Common myeloid progenitor, CD34-positive (primary cell): ENCODE measurements at regions not wholly inside any gene's neighbourhood (a gene's known extent, or its start where the extent isn't known, plus 50 kb on each side); places are given as distances from the start of the nearest gene placed in this dataset.

Experiments used
- CTCF ChIA-PET: fragments of 350-600 bp; sonication (Branson Sonifier 250); formaldehyde crosslinking; loops from one replicate; lab custom pipeline; 2021; ENCODE audit warnings: antibody characterized with exemption; lab: Charles Lee
- POLR2A ChIA-PET: fragments of 350-600 bp; sonication (Branson Sonifier 250); formaldehyde crosslinking; loops from one replicate; lab custom pipeline; 2021; ENCODE audit warnings: antibody characterized with exemption; lab: Charles Lee
- DNase-seq, 3 donors: peaks; one replicate each; pipeline versions ENCODE4 v3.0.0 to v3.0.0-alpha.2; 2013
- H3K27ac ChIP-seq, 2 experiments: 1 replicate in 1 of 2; 2 replicates in 1 of 2; pipeline ENCODE4 v1.7.0; 2013; ENCODE audit warnings: inconsistent platforms in 2 of 2, low read length in 2 of 2, mild to moderate bottlenecking in 2 of 2, low read depth in 1 of 2, moderate library complexity in 1 of 2; ENCODE audit not compliant: severe bottlenecking in 2 of 2, insufficient read depth in 1 of 2, poor library complexity in 1 of 2
- H3K27me3 ChIP-seq, 5 experiments: replicated peaks in 2 of 5; 1 replicate in 3 of 5; 2 replicates in 2 of 5; pipeline versions ENCODE4 v1.6.1 to v1.7.0; 2013; ENCODE audit warnings: low read length in 4 of 5, mild to moderate bottlenecking in 2 of 5, moderate library complexity in 2 of 5, inconsistent platforms in 1 of 5; ENCODE audit not compliant: insufficient read depth in 5 of 5, control insufficient read depth in 4 of 5
- H3K36me3 ChIP-seq, 4 experiments: 1 replicate in 2 of 4; 2 replicates in 2 of 4; pipeline versions ENCODE4 v1.6.1 to v1.7.0; 2013; ENCODE audit warnings: low read length in 3 of 4, control low read depth in 1 of 4, mild to moderate bottlenecking in 1 of 4; ENCODE audit not compliant: control insufficient read depth in 4 of 4, insufficient read depth in 4 of 4
- H3K4me1 ChIP-seq, 4 experiments: 1 replicate in 3 of 4; 2 replicates in 1 of 4; pipeline versions ENCODE4 v1.6.1 to v1.7.1; 2013; ENCODE audit warnings: low read length in 3 of 4, mild to moderate bottlenecking in 3 of 4, control low read depth in 1 of 4, inconsistent platforms in 1 of 4, moderate library complexity in 1 of 4; ENCODE audit not compliant: control insufficient read depth in 4 of 4, insufficient read depth in 4 of 4; ENCODE audit errors: control extremely low read depth in 1 of 4
- H3K4me3 ChIP-seq, 7 experiments: 1 replicate in 4 of 7; 2 replicates in 3 of 7; pipeline versions ENCODE4 v1.5.1 to v1.7.0; 2013; ENCODE audit warnings: mild to moderate bottlenecking in 7 of 7, low read length in 6 of 7, moderate library complexity in 6 of 7, inconsistent platforms in 2 of 7, low read depth in 2 of 7, control low read depth in 1 of 7; ENCODE audit not compliant: insufficient read depth in 4 of 7, control insufficient read depth in 1 of 7; ENCODE audit errors: extremely low read depth in 1 of 7
- H3K9me3 ChIP-seq, 5 experiments: 1 replicate in 4 of 5; 2 replicates in 1 of 5; pipeline versions ENCODE4 v1.6.1 to v1.7.1; 2013; ENCODE audit warnings: low read length in 4 of 5, mild to moderate bottlenecking in 2 of 5, inconsistent platforms in 1 of 5, low read depth in 1 of 5, moderate library complexity in 1 of 5; ENCODE audit not compliant: control insufficient read depth in 4 of 5, insufficient read depth in 2 of 5; ENCODE audit errors: control extremely low read depth in 1 of 5
- WGBS: methylation state at CpG from one replicate; pipeline ENCODE4 v1.1.5; 2013; ENCODE audit not compliant: insufficient coverage; 5-methylcytosine and 5-hydroxymethylcytosine counted together

DNA sequence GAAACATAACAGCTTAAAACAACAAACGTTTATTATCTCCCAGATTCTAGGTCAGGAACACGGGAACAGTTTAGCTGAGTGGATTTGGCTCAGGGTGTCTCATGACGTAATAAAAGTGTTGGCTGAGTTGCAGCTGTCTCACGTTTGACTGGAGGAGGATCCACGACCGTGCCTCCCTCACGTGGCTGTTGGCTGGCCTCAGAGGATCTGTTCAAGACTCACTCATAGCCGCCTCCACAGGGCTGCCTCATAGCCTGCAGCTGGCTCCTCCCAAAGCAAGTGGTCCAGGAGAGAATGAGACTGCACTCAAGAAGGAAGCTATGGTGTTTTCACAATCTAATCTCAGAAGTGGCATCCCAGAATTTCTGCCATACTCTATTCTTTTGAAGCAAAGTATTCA is 167.1 kb downstream of the RPRM start:
- no peak for DNase-seq
- Histone ChIP-seq H3K27me3 (no peaks in the 10 kb centered on the region), H3K4me3 (no peak overlapping the region), H3K27ac (no peak overlapping the region), H3K9me3 (peaks cover 0 to 1% (median 0%) of the 10 kb centered on the region in 5 experiments), H3K4me1 (no peaks in the 10 kb centered on the region), H3K36me3 (no peaks in the 10 kb centered on the region)
- ChIA-PET CTCF (no interaction called here), POLR2A (no interaction called here)
- WGBS: 77% methylated on average over 7 of the region's 8 CpGs

DNA sequence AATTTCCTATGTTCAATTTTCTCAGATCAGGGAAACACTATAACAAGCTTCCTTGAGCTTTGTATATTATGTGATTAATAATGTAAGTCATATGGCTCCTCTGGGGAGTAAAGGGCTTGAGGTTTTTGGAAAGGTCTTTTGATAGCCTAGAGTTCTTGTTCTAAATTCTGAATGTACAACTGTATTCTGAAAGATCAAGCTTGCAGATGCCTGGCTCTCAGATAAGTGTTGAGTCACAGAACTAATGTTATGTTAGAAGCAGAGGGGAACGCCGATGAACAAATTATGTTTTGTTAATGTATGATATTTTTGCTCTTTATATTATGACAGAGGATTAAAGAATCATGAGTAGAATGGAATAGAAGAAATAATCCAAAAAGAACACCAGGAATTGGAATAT is 170.1 kb downstream of the RPRM start:
- WGBS: 83% methylated on average over 2 of the region's 2 CpGs
- Histone ChIP-seq H3K27me3 (no peaks in the 10 kb centered on the region), H3K9me3 (no peaks in the 10 kb centered on the region), H3K4me1 (no peaks in the 10 kb centered on the region), H3K36me3 (no peaks in the 10 kb centered on the region), H3K27ac (no peak overlapping the region), H3K4me3 (no peak overlapping the region)
- CTCF ChIA-PET: no interaction called here
- POLR2A ChIA-PET: no interaction called here
- no peak for DNase-seq

GRCh38 chr2:153307223-153307622 is 171.3 kb downstream of the RPRM start:
- no peak for DNase-seq
- Histone ChIP-seq H3K27ac (no peak overlapping the region), H3K4me1 (no peaks in the 10 kb centered on the region), H3K27me3 (no peaks in the 10 kb centered on the region), H3K36me3 (no peaks in the 10 kb centered on the region), H3K9me3 (no peaks in the 10 kb centered on the region), H3K4me3 (no peak overlapping the region)
- POLR2A ChIA-PET: no interaction called here
- CTCF ChIA-PET: no interaction called here
- no CpG with 5 or more reads among the region's 3 CpGs for WGBS

DNA sequence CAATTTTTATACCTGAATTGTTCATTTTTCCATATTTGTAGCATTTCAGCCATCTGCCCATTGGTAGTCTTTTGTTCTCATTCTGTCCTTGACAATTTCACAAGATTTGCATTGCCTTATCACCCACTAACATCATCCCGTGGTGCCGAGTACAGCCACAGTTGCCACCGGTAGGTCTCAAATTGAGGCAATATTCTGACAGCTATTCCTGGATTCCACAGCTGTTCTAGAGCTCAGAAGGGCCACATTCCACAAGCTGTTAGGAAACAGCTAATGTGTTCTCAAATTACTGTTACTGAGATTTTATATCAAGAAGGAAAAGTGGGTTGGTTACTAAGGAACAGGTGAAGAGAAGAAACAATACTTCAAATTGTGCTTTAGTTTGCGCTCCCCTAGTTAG is 178.8 kb downstream of the RPRM start:
- no peak overlapping the region for H3K4me3 ChIP-seq
- no peaks in the 10 kb centered on the region for H3K27me3 ChIP-seq
- no peaks in the 10 kb centered on the region for H3K4me1 ChIP-seq
- WGBS: 88% methylated on average over 4 of the region's 4 CpGs
- ChIA-PET CTCF (no interaction called here), POLR2A (interaction anchor here (1.1 kb wide), 1 partner anchor 295 kb away, joined by 3 read pairs; no protein-coding TSS in a partner anchor)
- H3K9me3 ChIP-seq: no peaks in the 10 kb centered on the region
- no peak overlapping the region for H3K27ac ChIP-seq
- H3K36me3 ChIP-seq: no peaks in the 10 kb centered on the region
- DNase-seq: no peak

GRCh38 chr2:153299217-153299616 is 179.3 kb downstream of the RPRM start:
- Histone ChIP-seq H3K27ac (no peak overlapping the region), H3K36me3 (no peaks in the 10 kb centered on the region), H3K4me1 (no peaks in the 10 kb centered on the region), H3K9me3 (no peaks in the 10 kb centered on the region), H3K4me3 (no peak overlapping the region), H3K27me3 (no peaks in the 10 kb centered on the region)
- WGBS: 86% methylated on average over 2 of the region's 3 CpGs
- CTCF ChIA-PET: no interaction called here
- DNase-seq: no peak
- POLR2A ChIA-PET: no interaction called here

DNA sequence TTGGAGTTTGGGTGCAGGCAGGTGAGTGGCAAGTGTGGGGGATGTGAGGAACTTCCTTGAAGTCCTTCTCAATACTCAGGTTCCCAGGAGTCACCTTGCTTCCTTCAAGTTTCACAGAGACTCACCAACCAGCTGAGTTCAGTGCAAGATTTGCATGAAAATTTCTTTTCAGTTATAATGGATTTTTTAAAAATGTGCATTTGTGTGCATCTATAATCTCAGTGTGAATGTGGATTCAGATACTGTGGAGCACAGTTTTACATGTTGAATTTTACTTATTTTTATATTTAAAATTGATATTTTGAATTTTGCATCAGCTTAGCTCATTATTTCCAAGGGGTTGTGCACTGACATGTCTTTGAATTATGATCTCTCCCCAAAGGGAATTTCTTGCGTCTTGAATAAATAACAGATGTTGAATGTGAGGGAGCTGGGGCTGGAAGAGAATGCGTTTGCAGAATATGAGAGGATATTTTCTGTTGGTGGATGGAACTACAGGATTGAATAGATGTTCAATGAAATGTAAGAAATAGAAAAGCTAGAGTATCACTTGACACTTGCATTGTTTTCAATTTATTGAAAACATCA is 184.3 kb downstream of the RPRM start:
- no peak for DNase-seq
- Histone ChIP-seq H3K4me3 (no peak overlapping the region), H3K4me1 (no peaks in the 10 kb centered on the region), H3K36me3 (no peaks in the 10 kb centered on the region), H3K27ac (no peak overlapping the region), H3K9me3 (no peaks in the 10 kb centered on the region), H3K27me3 (no peaks in the 10 kb centered on the region)
- ChIA-PET CTCF (interaction anchor here (0.5 kb wide), 1 partner anchor 1356 kb away, joined by 3 read pairs; no protein-coding TSS in a partner anchor), POLR2A (no interaction called here)
- WGBS: 64% methylated on average over 2 of the region's 2 CpGs

- Histone ChIP-seq H3K27ac (no peak overlapping the region), H3K36me3 (no peaks in the 10 kb centered on the region), H3K4me3 (no peak overlapping the region), H3K4me1 (no peaks in the 10 kb centered on the region), H3K27me3 (peaks cover 0 to 2% (median 0%) of the 10 kb centered on the region in 5 experiments), H3K9me3 (no peaks in the 10 kb centered on the region)
- CTCF ChIA-PET: no interaction called here
- POLR2A ChIA-PET: no interaction called here
- WGBS: no CpG with 5 or more reads among the region's 5 CpGs
- DNase-seq: no peak
Measured at GRCh38 chr2:153291718-153292117, 186.8 kb downstream of the RPRM start.
